GM19438 (cell line): ENCODE measurements at regions not wholly inside any gene's neighbourhood (a gene's known extent, or its start where the extent isn't known, plus 50 kb on each side); places are given as distances from the start of the nearest gene placed in this dataset.
"Not testable (repeated sequence)": the region's sequence is repeated elsewhere in the genome, so short reads cannot be mapped to it uniquely, and the experiment has no call there.

Source experiments
- ATAC-seq: cut with Tn5 transposase; IDR thresholded peaks from one replicate; pipeline ENCODE4 v1.9.1; 2021; ENCODE audit warnings: low read depth; ENCODE audit not compliant: unreplicated experiment

DNA sequence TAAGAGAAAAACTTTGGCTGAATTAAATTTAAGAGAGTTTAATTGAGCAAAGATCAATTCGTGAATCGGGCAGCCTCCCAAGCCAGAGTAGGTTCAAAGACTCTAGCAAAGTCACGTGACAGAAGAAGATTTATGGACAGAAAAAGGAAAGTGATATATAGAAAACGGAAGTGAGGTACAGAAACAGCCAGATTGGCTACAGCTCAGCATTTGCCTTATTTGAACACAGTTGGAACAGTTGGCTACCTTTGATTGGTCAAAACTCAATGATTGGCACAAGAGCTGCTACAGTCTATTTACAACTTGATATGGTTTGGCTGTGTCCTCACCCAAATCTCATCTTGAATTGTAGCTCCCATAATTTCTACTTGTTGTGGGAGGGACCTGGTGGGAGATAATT lies 102.6 kb downstream of the PLG start:
- ATAC-seq: no peak

DNA sequence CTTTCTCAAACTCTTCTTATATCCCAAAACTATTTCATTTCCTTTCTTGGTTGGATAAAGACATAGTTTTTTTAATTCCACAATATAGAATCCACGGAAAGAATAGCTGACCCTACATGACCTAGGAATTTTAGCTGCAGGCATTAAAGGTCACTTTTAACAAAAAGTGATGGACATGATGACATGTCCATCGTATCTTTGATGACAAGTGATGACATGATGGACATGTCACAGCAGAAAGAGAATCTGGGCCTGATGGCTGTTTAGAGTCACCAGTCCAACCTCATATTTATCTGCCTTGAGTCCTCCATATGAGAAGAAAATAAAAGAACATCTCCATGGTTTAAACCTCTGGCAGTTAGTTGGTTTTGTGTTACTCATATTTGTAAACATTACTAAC lies 106.2 kb downstream of the PLG start:
- no peak for ATAC-seq

DNA sequence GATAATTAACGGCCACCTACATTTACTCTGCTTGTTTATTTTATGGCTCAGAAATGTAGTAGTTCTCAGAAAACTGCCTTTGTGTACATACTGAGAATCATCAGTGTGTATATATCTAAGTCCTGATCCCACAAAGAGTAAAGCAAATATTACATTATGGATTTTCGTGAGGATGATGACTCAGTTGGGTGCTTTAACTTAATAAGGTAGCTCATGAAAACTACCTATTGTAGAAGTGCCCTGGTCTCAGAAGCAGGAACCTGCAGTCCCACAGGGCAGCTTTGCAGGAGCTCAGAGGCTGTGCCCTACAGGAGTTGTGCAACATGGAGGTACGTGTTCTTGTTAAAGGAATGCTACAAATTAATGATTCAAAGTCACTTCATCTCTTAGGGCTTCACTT lies 108.2 kb downstream of the PLG start:
- ATAC-seq: no peak

DNA sequence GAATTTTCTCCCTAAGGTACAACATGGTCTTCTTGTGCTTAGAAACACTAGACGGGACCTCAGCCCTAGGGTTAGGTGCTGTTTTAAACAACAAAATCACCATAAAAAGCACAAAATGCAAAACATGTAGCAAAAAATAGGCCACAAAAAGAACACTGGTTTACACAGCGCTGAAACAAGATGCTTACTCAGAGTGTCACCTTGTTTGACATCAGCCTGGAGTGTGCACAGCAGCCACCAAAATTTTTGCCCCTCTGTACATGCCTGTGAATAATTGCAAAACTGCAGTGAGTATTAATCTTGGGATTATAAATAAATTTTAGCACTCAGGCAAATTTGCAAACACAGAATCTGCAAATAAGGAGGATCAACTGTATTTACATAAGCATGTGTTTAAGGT lies 110.1 kb downstream of the PLG start:
- ATAC-seq: no peak

DNA sequence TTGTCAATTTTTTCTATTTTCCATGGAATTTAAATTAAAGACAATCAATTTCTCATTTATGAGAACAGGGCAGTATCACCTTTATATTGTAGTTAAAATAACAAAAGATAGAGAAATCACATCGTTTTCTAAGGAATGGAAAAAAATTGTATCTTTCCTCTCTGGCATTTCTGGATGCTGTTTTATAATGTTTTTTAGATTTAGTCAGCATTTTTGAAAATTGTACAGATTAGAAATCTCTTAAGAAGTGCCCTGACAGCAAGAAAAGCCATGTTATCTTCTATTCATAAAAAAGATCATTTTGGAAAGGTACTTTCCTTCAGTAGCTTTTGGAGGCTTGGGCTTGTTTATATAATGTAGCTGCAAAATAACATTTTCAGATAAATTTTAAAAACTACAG lies 116.9 kb downstream of the PLG start:
- ATAC-seq: no peak

DNA sequence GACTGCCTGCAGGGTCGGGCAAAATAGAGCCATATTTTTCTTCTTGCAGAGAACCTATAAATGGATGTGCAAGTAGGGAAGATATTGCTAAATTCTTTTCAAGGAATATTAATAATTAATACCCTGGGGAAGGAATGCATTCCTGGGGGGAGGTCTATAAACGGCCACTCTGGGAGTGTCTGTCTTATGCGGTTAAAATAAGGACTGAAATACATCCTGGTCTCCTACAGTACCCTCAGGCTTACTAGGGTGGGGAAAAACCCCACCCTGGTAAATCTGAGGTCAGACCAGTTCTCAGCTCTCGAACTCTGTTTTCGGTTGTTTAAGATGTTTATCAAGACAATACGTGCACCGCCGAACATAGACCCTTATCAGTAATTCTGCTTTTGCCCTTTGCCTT lies 118.6 kb downstream of the PLG start:
- ATAC-seq: not testable (repeated sequence)

DNA sequence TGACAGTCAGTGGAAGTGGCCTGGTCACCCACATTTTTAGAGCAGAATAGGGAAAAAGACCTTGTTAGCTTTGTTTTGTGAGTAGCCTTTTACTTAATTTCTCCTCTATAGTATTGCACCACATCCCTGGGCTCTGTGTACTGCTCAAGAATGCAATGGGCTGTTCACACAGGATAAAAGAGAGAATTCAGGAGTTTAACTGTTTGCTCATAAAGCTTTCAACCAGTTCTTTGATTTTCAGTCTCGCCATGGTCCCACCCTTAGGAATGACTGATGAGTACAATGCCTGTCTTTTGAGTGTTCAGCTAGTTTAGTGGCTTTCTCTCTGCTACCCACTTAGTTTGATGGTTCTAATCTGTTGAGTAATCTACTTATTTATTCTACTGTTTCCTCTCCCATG lies 129.7 kb downstream of the PLG start:
- no peak for ATAC-seq

DNA sequence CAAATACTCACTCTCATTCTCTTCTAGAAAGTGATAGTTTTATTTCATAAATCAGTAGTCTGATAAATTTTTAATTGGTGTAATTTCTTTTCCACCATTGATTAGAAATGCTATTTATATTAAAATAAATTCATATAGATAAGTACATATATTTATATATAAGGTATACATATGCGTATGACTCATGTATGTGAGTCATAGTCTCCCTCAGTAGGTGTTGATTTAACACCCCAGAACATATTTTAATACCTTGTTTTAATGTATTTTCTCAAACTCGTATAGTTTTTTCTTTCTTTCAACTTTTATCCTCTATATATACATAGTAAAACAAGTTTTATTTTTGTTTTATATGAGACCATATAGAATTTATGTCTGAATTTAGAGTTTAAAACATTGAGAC lies 130.4 kb downstream of the PLG start:
- no peak for ATAC-seq

DNA sequence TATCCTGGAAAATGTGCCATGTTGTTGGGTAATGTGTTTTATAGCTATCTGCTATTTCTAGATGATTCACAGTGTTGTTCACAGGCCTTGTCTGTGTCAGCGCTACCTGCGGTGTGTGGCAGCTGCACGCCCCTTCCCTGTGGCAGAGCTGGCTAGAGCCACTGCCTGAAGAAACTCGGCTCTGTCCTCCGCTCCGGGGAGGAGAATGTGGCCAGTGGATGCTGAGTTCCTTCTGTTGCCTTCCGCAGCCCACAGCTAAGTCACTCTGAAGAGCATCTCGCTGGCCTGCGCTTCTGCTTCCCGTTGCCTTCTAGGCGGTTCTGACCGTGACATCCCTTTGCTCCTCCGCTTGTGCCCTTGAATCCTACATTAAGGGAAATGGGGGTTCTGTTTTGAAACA lies 135.1 kb downstream of the PLG start:
- no peak for ATAC-seq

DNA sequence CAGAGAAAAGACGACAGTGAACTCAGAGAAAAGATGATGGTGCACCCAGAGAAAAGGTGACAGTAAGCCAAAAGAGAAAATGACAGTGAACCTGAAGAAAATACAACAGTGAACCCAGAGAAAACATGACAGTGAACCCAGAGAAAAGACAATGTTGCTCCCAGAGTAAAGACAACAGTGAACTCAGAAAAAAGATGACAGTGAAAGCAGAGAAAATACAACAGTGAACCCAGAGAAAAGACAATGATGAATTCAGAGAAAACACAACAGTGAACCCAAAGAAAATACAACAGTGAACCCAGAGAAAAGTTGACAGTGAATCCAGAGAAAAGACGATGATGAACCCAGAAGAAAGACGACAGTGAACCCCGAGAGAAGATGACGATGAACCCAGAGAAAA lies 140.5 kb upstream of the MAP3K4 start:
- no peak for ATAC-seq

DNA sequence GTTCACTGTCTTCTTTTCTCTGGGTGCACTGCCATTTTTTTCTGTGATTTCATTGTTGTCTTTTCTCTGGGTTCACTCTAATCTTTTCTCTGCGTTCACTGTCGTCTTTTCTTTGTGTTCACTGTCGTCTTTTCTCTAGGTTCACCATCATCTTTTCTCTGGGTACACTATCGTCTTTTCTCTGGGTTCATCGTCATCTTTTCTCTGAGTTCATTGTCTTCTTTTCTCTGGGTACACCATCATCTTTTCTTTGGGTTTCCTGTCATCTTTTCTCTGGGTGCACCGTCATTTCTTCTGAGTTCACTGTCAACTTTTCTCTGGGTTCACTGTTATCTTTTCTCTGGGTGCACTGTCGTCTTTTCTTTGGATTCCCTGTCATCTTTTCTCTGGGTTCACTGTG lies 137.6 kb upstream of the MAP3K4 start:
- ATAC-seq: no peak

DNA sequence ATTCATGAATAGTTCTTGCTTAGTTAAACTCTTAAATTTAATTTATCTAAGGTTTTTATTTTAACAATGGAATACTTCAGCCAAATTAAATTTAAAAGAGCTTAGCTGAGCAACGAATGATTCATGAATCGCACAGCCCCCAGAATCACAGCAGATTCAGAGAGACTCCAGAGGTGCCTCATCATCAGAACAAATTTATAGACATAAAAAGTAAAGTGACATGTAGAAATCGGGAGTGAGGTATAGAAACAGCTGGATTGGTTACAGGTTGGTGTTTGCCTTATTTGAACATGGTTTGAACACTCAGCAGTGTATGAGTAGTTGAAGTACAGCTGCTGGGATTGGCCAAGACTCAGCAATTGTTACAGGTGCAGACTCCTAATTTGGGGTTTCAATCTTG lies 132.7 kb upstream of the MAP3K4 start:
- no peak for ATAC-seq

DNA sequence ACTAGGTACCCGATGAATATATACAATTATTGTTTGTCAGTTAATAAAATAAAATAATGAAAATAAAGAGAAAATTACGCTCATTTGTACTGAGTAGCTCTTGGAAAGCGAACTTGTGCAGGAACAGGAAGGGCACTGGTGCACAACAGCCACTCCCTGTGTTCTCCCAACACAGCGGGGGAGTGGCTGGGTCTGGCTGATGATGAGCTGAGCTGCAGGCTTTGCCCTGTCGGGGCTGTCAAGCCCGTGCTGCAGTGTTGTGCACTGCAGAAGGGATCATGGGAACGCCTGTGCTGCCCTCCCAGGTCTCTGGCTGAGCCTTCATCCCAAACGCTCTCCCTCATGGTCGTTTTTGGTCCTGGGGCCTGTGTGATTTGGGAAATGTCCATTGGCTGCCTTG lies 131.7 kb upstream of the MAP3K4 start:
- ATAC-seq: no peak

DNA sequence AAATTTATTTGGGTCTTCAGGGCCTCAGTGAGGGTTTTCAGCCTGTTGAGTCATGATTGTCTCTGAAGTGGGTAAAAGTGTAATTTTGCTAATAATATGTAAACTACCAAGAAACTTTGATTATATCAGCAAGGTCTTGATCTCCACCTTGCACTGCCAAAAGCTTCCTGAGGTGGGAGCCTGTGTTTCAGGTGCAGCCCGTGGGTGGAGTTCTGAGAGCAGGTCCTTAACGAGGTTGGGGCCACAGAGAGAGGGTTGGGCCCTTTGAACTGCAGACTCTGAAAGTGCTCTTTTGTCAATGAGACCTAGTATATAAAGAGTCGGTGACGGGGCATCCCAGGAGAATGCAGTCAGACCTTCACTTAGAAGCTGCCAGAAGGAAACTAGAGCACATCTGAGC lies 129.7 kb upstream of the MAP3K4 start:
- ATAC-seq: no peak

DNA sequence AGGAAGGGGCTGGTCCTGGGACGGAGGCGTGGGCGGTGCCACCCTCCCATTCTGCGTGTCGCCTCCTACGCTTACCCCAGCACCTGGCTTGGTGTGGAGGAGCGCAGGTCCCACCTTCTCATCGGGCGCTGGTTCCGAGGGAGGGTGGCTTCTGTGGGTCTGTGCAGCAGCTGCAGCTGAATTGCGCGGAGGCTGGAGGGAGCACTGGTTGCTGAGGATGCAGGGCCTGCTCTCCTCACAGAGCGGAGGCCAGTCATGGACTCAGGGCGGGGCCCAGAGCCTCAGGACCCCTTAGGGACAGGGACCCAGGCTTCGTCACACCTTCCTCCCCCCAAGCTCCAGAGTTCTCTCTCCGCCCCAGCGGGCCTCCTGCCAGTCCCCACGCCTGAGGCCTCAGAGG lies 127.8 kb upstream of the MAP3K4 start:
- ATAC-seq: no peak

DNA sequence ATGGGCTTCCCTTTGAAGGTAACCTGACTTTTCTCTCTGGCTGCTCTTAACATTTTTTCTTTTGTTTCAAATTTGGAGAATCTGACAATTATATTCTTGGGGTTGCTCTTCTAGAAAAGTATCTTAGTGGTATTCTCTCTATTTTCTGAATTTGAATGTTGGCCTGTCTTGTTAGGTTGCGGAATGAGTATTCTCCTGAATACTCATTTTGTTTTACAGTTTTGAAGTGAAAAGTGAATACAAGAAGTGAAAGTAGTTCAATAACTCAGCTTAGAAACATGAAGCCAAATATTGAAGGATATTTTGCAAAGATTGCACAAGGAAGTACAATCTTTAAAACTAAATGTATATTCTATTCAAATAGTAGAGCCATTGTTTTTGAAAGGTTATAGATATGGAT lies 120.2 kb upstream of the MAP3K4 start:
- no peak for ATAC-seq

DNA sequence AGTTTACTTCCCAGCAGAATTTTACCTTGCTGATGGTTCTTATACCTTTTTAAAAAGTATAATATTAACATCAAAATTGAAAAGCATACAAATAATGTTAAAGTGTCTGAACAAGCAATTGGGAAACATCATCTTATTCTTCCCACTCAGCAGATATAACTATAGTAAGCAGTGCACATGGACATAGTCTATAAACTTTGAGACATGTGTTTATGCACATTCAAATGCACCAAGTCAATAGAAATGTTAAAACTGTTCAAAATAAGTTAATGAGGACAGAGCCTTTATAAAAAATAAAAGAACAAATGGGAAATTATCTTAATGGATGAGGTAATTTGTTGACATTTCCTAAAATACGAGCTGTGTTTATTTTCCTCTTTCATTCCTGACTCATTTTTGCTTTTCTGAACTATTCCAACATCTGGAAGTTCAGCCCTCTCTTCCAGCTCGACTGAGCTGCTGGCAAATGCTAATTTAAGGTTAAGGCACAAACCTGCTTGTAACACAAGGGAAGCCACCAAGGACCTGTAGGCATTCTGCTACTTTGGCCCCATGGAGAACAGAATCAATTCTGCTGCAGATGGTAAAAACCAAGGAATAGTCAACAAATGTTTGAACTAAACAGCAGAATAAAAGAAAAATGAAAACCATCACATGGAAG lies 110.3 kb upstream of the MAP3K4 start:
- no peak for ATAC-seq

DNA sequence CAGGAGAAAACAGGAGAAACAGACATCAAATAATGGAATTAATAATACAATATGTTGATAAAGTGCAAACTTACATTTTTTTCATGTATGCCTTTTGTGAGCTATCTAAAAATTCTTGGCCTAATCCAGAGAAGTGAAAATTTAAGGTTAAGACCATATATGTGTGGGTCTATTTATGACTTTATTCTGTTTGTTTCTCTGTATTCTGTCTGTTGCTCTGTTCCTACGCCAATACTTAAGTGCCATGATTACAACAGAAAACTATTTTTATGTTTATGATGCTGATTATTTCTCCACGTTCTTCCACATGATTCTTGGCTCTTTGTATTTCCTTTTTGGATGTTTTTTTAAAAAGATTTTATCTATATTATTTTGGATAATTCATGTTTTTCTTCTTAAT lies 109.6 kb upstream of the MAP3K4 start:
- ATAC-seq: no peak

DNA sequence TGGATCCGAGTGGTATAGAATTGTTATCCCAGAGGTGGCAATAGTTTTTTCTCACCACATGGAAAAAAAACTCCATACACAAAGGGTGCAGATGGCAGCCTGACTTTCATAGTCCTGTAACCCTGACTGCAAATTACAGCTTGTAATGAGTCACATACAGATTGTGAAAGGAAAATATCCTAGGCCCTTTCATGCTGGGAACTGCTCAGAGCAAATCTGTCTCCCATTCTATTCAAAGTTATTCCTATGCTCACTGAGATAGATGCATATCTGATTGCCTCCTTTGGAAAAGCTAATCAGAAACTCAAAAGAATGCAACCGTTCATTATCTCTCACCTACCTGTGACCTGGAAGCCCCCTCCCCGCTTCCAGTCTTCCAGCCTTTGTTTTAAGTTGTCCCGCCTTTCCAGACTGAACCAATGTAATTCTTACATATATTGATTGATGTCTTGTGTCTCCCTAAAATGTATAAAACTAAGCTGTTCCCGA lies 108.7 kb upstream of the MAP3K4 start:
- ATAC-seq: no peak

DNA sequence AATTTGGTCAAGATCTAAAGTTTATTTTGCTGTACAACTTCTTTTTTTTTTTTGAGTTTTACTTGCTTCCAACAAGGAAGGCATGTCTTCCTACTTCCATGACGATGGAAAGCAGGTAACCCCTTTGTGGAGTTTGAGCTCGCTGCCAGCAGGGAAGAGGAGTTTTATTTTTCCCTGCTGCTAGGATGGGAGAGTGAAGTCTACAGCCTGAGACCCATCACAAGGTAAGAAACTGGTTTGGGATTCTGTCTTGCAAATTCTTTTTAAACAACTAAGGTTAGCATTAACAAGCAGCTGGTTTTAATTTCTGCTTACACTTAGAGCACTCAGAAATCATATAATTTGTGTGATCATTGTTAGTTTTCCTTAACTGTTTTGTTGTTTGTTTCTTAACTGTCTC lies 108.0 kb upstream of the MAP3K4 start:
- no peak for ATAC-seq

DNA sequence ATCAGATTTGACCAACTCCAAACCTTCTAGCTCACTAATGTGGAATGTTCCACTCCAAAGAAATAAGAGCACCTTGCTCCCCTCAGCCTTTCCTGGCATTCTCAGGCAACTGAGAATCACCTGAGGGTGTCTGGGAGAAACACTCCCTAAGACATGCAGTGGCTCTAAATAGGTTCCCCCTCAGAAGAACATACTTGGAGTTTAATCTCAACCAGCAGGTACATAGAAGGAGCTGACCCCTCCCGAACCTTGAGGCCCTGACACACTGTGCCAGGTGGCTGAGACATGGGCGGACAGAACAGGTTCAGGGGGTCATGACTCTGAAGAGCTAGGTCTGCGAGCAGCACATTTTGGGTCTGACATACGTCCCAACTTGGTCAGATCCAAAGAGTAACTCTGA lies 107.6 kb upstream of the MAP3K4 start:
- ATAC-seq: no peak

DNA sequence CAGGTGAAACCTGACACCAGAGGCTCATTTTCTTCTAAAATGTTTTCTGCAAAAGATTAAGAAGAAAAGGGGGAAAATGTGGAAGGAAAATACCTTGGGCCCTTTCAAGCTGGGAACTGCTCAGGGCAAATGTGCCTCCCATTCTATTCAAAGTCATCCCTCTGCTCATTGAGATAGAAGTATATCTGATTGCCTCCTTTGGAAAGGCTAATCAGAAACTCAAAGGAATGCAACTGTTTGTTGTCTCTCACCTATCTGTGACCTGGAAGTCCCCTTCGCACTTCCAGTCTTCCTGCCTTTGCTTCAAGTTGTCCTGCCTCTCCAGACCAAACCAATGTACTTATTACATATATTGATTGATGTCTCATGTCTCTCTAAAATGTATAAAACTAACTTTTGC lies 102.4 kb upstream of the MAP3K4 start:
- ATAC-seq: not testable (repeated sequence)

DNA sequence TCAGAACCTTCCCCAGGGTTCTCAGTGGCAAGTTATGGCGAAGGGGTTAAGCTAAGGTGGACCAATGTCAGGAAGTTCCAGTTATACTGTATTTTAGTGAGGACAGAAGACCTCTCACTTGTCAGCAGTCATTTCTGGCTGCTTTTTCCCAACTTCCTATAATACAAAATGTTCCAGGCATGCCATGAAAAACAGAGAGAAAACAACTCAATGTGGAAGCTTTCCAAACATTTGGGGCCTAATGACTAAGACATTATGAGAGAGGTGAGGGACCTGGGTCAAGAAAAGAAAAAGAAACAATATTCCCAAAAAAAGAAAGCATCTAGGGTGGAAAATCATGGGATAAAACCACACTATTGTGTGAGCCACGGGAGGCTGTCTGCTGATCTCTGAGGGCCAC lies 99.9 kb upstream of the MAP3K4 start:
- no peak for ATAC-seq
